GM12891 (cell line): ENCODE measurements at regions not wholly inside any gene's neighbourhood (a gene's known extent, or its start where the extent isn't known, plus 50 kb on each side); places are given as distances from the start of the nearest gene placed in this dataset.
"Not testable (repeated sequence)": the region's sequence is repeated elsewhere in the genome, so short reads cannot be mapped to it uniquely, and the experiment has no call there.

Experiments used
- DNase-seq: peaks from one replicate; pipeline ENCODE4 v3.0.0; 2011; ENCODE audit warnings: low spot score; ENCODE audit not compliant: insufficient read length
- FAIRE-seq: peaks from 2 replicates; lab custom pipeline; 2011; peaks lifted over from hg19 to GRCh38; lab: Jason Lieb, UNC
- PAX5 ChIP-seq: IDR thresholded peaks from 2 replicates; pipeline ENCODE4 v1.6.1; 2011; ENCODE audit warnings: low read length, moderate library complexity, mild to moderate bottlenecking; ENCODE audit not compliant: insufficient read depth, severe bottlenecking
- POLR2A ChIP-seq: IDR thresholded peaks from 2 replicates; pipeline ENCODE4 v1.6.1; 2011; ENCODE audit warnings: low read depth, low read length, control low read depth
- POLR2AphosphoS5 ChIP-seq: IDR thresholded peaks from 2 replicates; pipeline ENCODE4 v1.6.1; 2011; ENCODE audit warnings: low read depth, low read length, control low read depth
- POU2F2 ChIP-seq: IDR thresholded peaks from 2 replicates; pipeline ENCODE4 v1.6.1; 2011; ENCODE audit warnings: low read depth, mild to moderate bottlenecking, control low read depth, low read length, moderate library complexity
- SPI1 ChIP-seq: IDR thresholded peaks from 2 replicates; pipeline ENCODE4 v1.6.1; 2011; ENCODE audit warnings: low read depth, low read length, control low read depth
- TAF1 ChIP-seq: IDR thresholded peaks from 2 replicates; pipeline ENCODE4 v1.6.1; 2011; ENCODE audit warnings: low read depth, low read length, control low read depth

DNA sequence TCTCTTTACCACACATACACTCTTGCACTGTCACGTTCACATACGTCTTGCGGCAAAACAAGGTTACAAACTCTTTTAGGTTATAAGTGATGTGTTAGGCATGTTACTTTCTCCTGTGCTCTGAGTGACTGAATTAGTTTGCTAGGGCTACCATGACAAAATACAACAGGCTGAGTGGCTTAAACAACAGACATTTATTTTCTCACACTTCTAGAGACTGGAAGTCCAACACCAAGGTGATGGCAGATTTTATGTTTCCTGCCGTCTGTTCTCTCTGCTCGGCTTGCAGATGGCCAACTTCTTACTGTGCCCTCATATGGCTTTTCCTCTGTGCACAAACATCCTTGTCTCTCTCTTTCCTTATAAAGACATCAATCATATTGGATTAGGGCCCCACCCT lies 1224.3 kb upstream of the TENM3 start:
- no peak for FAIRE-seq
- no peak for TF ChIP-seq POLR2A
- no peak for TF ChIP-seq SPI1
- no peak for TF ChIP-seq POU2F2
- no peak for TF ChIP-seq POLR2AphosphoS5
- no peak for TF ChIP-seq PAX5
- TF ChIP-seq TAF1, result no peak
- no peak for DNase-seq

- no peak for FAIRE-seq
- TF ChIP-seq POU2F2 (no peak), POLR2AphosphoS5 (no peak), PAX5 (no peak), TAF1 (no peak)
- no peak for DNase-seq
Observed at GRCh38 chr4:181020456-181020855, 1222.7 kb upstream of the TENM3 start.

- TF ChIP-seq POLR2AphosphoS5 (no peak), TAF1 (no peak), PAX5 (no peak), POU2F2 (no peak), SPI1 (no peak), POLR2A (no peak)
- no peak for FAIRE-seq
- DNase-seq, result no peak
Observed at GRCh38 chr4:181021213-181021612, 1222.0 kb upstream of the TENM3 start.

- FAIRE-seq, result not testable (repeated sequence)
Observed at GRCh38 chr4:181030135-181030921, 1212.9 kb upstream of the TENM3 start.

GRCh38 chr4:181030961-181031360 lies 1212.2 kb upstream of the TENM3 start:
- TF ChIP-seq POU2F2 (no peak), POLR2AphosphoS5 (no peak), PAX5 (no peak), POLR2A (no peak), TAF1 (no peak), SPI1 (no peak)
- DNase-seq (no peak), FAIRE-seq (no peak)

More at GRCh38 chr4:181030135-181030921, 1212.9 kb upstream of the TENM3 start:
- DNase-seq, result not testable (repeated sequence)

DNA sequence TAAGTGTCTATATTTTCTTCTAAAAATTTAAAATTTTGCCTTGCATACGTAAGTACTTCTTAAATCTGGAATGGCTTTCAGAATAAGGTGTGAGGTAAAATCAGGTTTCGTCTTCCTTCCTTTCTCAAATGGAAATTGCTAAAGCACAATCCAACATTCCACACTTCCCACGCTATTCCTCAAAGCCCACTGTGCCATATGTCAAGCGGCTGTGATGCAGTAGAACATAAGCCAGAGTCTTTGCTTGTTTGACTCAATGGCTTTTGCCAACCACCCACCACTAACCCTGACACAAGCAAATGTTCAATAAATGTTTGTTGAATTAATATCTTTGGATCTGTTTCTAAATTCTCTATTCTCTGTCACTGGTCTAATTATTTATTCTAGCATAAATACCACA lies 1199.7 kb upstream of the TENM3 start:
- DNase-seq (no peak), FAIRE-seq (no peak)
- TF ChIP-seq PAX5 (no peak), POLR2AphosphoS5 (no peak), TAF1 (no peak), SPI1 (no peak), POU2F2 (no peak), POLR2A (no peak)

GRCh38 chr4:181046809-181047208 lies 1196.4 kb upstream of the TENM3 start:
- DNase-seq, result no peak
- TF ChIP-seq TAF1 (no peak), POLR2A (no peak), POU2F2 (no peak), PAX5 (no peak), SPI1 (no peak), POLR2AphosphoS5 (no peak)
- no peak for FAIRE-seq

GRCh38 chr4:181051931-181052330 lies 1191.3 kb upstream of the TENM3 start:
- TF ChIP-seq POLR2AphosphoS5, result no peak
- no peak for TF ChIP-seq POLR2A
- no peak for TF ChIP-seq TAF1
- no peak for TF ChIP-seq SPI1
- DNase-seq (no peak), FAIRE-seq (no peak)

GRCh38 chr4:181061787-181062186 lies 1181.4 kb upstream of the TENM3 start:
- DNase-seq, result no peak
- TF ChIP-seq SPI1, result no peak
- no peak for TF ChIP-seq PAX5
- no peak for TF ChIP-seq TAF1
- no peak for TF ChIP-seq POLR2AphosphoS5
- no peak for TF ChIP-seq POLR2A
- TF ChIP-seq POU2F2, result no peak
- no peak for FAIRE-seq

GRCh38 chr4:181063212-181063611 lies 1180.0 kb upstream of the TENM3 start:
- TF ChIP-seq POLR2AphosphoS5 (no peak), POLR2A (no peak), SPI1 (no peak), POU2F2 (no peak), PAX5 (no peak), TAF1 (no peak)
- no peak for DNase-seq
- FAIRE-seq, result no peak

DNA sequence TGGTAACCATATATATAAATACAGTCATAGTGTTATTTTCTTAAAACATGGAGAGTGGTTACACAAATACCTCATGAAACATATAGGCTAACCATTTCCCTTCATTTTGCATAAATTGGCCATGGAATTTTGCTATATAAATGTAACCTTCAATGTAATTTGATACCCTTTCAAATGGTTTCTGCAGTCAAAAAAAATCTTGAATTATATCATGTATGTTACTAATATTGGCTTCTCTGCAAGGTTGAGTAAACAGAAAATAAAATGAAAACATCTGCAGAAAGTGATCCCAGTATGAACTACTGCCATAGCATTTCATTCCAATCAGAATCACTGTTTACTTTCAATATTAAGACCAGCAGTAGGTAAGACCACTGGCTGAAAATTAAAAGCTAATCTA lies 1165.9 kb upstream of the TENM3 start:
- FAIRE-seq (no peak), DNase-seq (no peak)
- TF ChIP-seq PAX5 (no peak), TAF1 (no peak)
